Left ventricle myocardium inferior (tissue), 1 donor: ENCODE measurements at regions not wholly inside any gene's neighbourhood (a gene's known extent, or its start where the extent isn't known, plus 50 kb on each side); places are given as distances from the start of the nearest gene placed in this dataset.

Experiments used
- DNase-seq: peaks from one replicate; pipeline ENCODE4 v3.0.0-alpha.2; 2020
- H3K27ac ChIP-seq: fragments of 200-600 bp; replicated peaks from 2 replicates; pipeline ENCODE4 v1.8.0; 2021
- H3K27me3 ChIP-seq: fragments of 200-600 bp; 2 replicates; pipeline ENCODE4 v1.8.0; 2021; ENCODE audit warnings: low read depth
- H3K36me3 ChIP-seq: fragments of 200-600 bp; 2 replicates; pipeline ENCODE4 v1.8.0; 2021
- H3K4me1 ChIP-seq: fragments of 200-600 bp; 2 replicates; pipeline ENCODE4 v1.8.0; 2021
- H3K4me3 ChIP-seq: fragments of 200-600 bp; 2 replicates; pipeline ENCODE4 v1.8.0; 2021; ENCODE audit warnings: mild to moderate bottlenecking, moderate library complexity
- H3K9me3 ChIP-seq: fragments of 200-600 bp; replicated peaks from 2 replicates; pipeline ENCODE4 v1.8.0; 2021
- intact Hi-C: fragments of 100-400 bp; cut with micrococcal nuclease; formaldehyde crosslinking; loops from one replicate; pipeline ENCODE4 v1.11.0; 2022
- TF ChIP-seq, protein P1 (sequence below): fragments of 200-600 bp; IDR thresholded peaks from 2 replicates; pipeline ENCODE4 v1.8.0; 2021; ENCODE audit warnings: antibody characterized with exemption, mild to moderate bottlenecking, borderline replicate concordance
- donor health status: DM: no; HTN: yes; CAD: no; lungs with severe emphysema.

DNA sequence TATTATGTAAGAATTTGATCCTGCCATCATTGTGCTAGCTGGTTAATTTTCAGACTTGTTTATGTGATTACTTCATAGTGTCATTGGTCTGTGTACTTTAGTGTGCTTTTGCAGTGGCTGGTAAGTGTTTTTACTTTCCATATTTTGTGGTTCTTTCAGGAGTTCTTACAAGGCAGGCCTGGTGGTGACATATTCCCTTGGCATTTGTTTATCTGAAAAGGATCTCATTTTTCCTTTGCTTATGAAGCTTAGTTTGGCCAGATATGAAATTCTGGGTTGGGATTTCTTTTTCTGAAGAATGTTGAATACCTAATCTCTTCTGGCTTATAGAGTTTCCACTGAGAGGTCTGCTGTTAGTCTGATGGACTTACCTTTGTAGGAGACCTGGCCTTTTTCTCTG, 72.8 kb upstream of the MC4R start:
- TF ChIP-seq, protein P1, sequence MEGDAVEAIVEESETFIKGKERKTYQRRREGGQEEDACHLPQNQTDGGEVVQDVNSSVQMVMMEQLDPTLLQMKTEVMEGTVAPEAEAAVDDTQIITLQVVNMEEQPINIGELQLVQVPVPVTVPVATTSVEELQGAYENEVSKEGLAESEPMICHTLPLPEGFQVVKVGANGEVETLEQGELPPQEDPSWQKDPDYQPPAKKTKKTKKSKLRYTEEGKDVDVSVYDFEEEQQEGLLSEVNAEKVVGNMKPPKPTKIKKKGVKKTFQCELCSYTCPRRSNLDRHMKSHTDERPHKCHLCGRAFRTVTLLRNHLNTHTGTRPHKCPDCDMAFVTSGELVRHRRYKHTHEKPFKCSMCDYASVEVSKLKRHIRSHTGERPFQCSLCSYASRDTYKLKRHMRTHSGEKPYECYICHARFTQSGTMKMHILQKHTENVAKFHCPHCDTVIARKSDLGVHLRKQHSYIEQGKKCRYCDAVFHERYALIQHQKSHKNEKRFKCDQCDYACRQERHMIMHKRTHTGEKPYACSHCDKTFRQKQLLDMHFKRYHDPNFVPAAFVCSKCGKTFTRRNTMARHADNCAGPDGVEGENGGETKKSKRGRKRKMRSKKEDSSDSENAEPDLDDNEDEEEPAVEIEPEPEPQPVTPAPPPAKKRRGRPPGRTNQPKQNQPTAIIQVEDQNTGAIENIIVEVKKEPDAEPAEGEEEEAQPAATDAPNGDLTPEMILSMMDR, result no peak
- no peaks in the 10 kb centered on the region for H3K27me3 ChIP-seq
- H3K9me3 ChIP-seq, result peaks cover 6% of the 10 kb centered on the region
- no peaks in the 10 kb centered on the region for H3K4me1 ChIP-seq
- intact Hi-C loops, result no loop called here
- DNase-seq, result no peak
- no peak overlapping the region for H3K27ac ChIP-seq
- H3K4me3 ChIP-seq, result no peak overlapping the region
- H3K36me3 ChIP-seq, result no peaks in the 10 kb centered on the region

DNA sequence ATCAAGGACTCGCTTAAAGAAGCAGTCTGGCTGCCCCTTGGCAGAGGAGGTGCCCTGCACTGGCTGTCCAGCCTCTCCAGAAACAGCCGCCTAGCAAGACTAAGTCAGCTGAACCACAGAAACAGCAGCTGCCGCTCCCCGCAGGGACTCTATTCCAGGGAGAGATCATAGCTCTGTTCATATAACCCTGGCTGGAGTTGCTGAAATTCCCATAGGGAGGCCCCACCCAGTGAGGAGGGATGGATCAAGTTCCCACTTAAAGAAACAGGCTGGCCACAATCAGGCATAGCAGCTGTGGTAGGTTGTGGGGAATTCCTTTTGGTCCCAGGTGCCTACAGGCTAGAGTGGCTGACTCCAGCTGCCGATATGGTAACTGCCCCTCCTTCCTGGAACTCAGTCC, 74.2 kb upstream of the MC4R start:
- intact Hi-C loops, result no loop called here
- DNase-seq, result no peak
- H3K36me3 ChIP-seq, result no peaks in the 10 kb centered on the region
- no peak overlapping the region for H3K27ac ChIP-seq
- H3K9me3 ChIP-seq, result peaks cover 6% of the 10 kb centered on the region
- H3K4me1 ChIP-seq, result no peaks in the 10 kb centered on the region
- no peaks in the 10 kb centered on the region for H3K27me3 ChIP-seq
- TF ChIP-seq, protein P1, result no peak
- no peak overlapping the region for H3K4me3 ChIP-seq

DNA sequence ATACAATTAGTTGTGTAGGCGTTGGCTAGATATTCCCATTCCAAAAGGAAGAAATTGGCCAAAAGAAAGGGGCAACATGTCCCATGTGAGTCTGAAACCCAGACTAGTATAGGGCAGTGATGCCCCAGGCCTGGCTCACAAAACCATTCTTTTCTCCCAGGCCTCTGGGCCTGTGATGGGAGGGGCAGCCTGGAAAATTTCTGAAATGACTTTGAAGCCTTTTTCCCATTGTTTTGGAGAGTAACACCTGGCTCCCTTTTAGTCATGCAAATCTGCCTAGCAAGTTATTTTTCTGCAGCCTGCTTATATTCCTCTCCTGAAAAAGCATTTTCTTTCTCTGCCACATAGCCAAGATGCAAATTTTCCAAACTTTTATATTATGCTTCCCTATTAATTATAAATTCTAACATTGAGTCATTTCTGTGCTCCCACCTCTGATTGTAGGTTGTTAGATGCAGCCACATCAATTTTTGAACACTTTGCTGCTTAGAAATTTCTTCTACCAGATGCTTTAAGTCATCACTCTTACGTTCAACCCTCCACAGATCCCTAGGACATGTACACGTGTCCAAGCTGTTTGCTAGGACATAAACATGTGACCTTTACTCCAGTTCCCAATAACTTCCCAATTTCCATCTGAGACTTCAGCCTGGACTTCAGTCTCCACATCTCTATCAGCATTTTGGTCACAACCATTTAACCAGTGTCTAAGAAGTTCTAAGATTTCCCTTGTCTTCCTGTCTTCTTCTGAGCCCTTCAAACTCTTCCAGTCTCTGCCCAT, 76.1 kb upstream of the MC4R start:
- DNase-seq, result no peak
- TF ChIP-seq, protein P1, result no peak
- Histone ChIP-seq H3K36me3 (no peaks in the 10 kb centered on the region), H3K9me3 (no peaks in the 10 kb centered on the region), H3K4me3 (no peak overlapping the region), H3K27me3 (no peaks in the 10 kb centered on the region), H3K27ac (no peak overlapping the region), H3K4me1 (no peaks in the 10 kb centered on the region)
- intact Hi-C loops, result no loop called here

DNA sequence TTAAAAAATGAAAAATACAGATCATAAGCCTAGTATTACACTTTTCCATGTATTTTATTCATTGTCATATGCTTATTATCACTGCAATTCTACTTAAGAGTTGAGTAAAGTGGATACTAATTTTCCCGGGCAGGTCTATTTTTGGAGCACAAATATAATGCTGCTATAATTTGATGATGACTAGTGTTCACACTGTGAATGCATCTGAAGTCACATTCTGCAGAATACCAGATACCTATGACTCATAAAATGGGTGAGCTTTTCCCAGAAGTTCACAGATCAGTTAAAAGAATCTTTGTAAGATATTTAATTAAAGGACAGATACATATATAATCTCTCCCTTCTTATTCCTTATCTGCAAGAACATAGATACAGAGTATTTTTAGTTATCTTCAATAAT, 79.8 kb upstream of the MC4R start:
- no peaks in the 10 kb centered on the region for H3K27me3 ChIP-seq
- H3K9me3 ChIP-seq, result no peaks in the 10 kb centered on the region
- no peak for DNase-seq
- no peak overlapping the region for H3K4me3 ChIP-seq
- no peaks in the 10 kb centered on the region for H3K4me1 ChIP-seq
- no peak overlapping the region for H3K27ac ChIP-seq
- TF ChIP-seq, protein P1, result no peak
- no peaks in the 10 kb centered on the region for H3K36me3 ChIP-seq
- intact Hi-C loops, result no loop called here

DNA sequence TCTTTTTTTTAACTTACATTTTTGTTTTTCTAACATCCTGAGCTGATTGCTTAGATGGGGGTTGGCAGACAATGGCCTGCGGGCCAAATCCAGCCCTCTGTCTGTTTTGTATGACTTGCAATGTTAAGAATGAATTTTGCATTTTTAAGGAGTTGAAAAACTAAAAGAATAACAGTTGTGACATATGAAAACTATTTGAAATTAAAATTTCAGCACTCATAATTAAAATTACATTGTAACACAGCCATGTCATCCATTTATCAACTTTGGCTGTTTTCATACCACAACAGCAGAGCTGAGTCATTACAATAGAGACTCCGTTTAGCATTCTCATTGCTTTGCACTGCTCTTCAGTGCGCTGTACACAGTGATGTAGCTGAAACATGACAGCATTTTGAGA, 94.1 kb upstream of the MC4R start:
- H3K27ac ChIP-seq, result no peak overlapping the region
- no peaks in the 10 kb centered on the region for H3K27me3 ChIP-seq
- intact Hi-C loops, result no loop called here
- TF ChIP-seq, protein P1, result no peak
- no peaks in the 10 kb centered on the region for H3K36me3 ChIP-seq
- no peak overlapping the region for H3K4me3 ChIP-seq
- H3K9me3 ChIP-seq, result no peaks in the 10 kb centered on the region
- DNase-seq, result no peak
- no peaks in the 10 kb centered on the region for H3K4me1 ChIP-seq
